ENCODE measurements at regions not wholly inside any gene's neighbourhood (a gene's known extent, or its start where the extent isn't known, plus 50 kb on each side); places are given as distances from the start of the nearest gene placed in this dataset.

GRCh38 chr6:121965739-121966138 is 433.7 kb upstream of the HSF2 start:
- DNase-seq (ENCODE audit: low spot score in 2 of 2), result no peak
- Histone ChIP-seq H3K4me1 (no peaks in the 10 kb centered on the region), H3K36me3 (no peaks in the 10 kb centered on the region), H3K27me3 (no peaks in the 10 kb centered on the region), H3K9me3 (peaks cover 0 to 5% of the 10 kb centered on the region in 2 donors), H3K4me3 (no peak overlapping the region), H3K27ac (no peak overlapping the region)
- intact Hi-C loops (cut with DNase I), result no loop called here
- no peak for TF ChIP-seq CTCF (IDR thresholded peaks at IDR 0.05)

- Histone ChIP-seq H3K4me3 (no peak overlapping the region), H3K27me3 (no peaks in the 10 kb centered on the region), H3K9me3 (peaks cover 0 to 5% of the 10 kb centered on the region in 2 donors), H3K27ac (no peak overlapping the region), H3K36me3 (no peaks in the 10 kb centered on the region), H3K4me1 (no peaks in the 10 kb centered on the region)
- DNase-seq (ENCODE audit: low spot score in 2 of 2), result no peak
- TF ChIP-seq CTCF (IDR thresholded peaks at IDR 0.05), result no peak
- intact Hi-C loops (cut with DNase I), result no loop called here
These were observed 431.8 kb upstream of the HSF2 start for GRCh38 chr6:121967631-121968030.

GRCh38 chr6:121971931-121972335 is 427.5 kb upstream of the HSF2 start:
- intact Hi-C loops (cut with DNase I), result no loop called here
- H3K36me3 ChIP-seq, result no peaks in the 10 kb centered on the region
- no peak for TF ChIP-seq CTCF (IDR thresholded peaks at IDR 0.05)
- H3K4me3 ChIP-seq, result no peak overlapping the region
- no peaks in the 10 kb centered on the region for H3K4me1 ChIP-seq
- no peaks in the 10 kb centered on the region for H3K9me3 ChIP-seq
- no peak overlapping the region for H3K27ac ChIP-seq
- no peak for DNase-seq (ENCODE audit: low spot score in 2 of 2)
- no peaks in the 10 kb centered on the region for H3K27me3 ChIP-seq

- H3K9me3 ChIP-seq, result no peaks in the 10 kb centered on the region
- DNase-seq (ENCODE audit: low spot score in 2 of 2), result no peak
- H3K36me3 ChIP-seq, result no peaks in the 10 kb centered on the region
- no peaks in the 10 kb centered on the region for H3K4me1 ChIP-seq
- no peaks in the 10 kb centered on the region for H3K27me3 ChIP-seq
- intact Hi-C loops (cut with DNase I), result no loop called here
- H3K27ac ChIP-seq, result no peak overlapping the region
- no peak overlapping the region for H3K4me3 ChIP-seq
- no peak for TF ChIP-seq CTCF (IDR thresholded peaks at IDR 0.05)
These were observed 414.5 kb upstream of the HSF2 start for GRCh38 chr6:121984956-121985355.

GRCh38 chr6:121993362-121993761 is 406.1 kb upstream of the HSF2 start:
- no peak overlapping the region for H3K27ac ChIP-seq
- no peaks in the 10 kb centered on the region for H3K9me3 ChIP-seq
- H3K27me3 ChIP-seq, result no peaks in the 10 kb centered on the region
- TF ChIP-seq CTCF (IDR thresholded peaks at IDR 0.05), result no peak
- H3K36me3 ChIP-seq, result no peaks in the 10 kb centered on the region
- intact Hi-C loops (cut with DNase I), result no loop called here
- DNase-seq (ENCODE audit: low spot score in 2 of 2), result no peak
- H3K4me1 ChIP-seq, result no peaks in the 10 kb centered on the region
- H3K4me3 ChIP-seq, result no peak overlapping the region

GRCh38 chr6:121994919-121995318 is 404.5 kb upstream of the HSF2 start:
- intact Hi-C loops (cut with DNase I), result no loop called here
- H3K4me3 ChIP-seq, result no peak overlapping the region

More at GRCh38 chr6:121994919-121995318, 404.5 kb upstream of the HSF2 start:
- Histone ChIP-seq H3K9me3 (no peaks in the 10 kb centered on the region), H3K4me1 (no peaks in the 10 kb centered on the region), H3K27me3 (no peaks in the 10 kb centered on the region), H3K27ac (no peak overlapping the region), H3K36me3 (no peaks in the 10 kb centered on the region)
- no peak for DNase-seq (ENCODE audit: low spot score in 2 of 2)
- no peak for TF ChIP-seq CTCF (IDR thresholded peaks at IDR 0.05)

Data from ascending aorta (tissue), 2 donors.